DOHH2 (cell line): ENCODE measurements at regions not wholly inside any gene's neighbourhood (a gene's known extent, or its start where the extent isn't known, plus 50 kb on each side); places are given as distances from the start of the nearest gene placed in this dataset.

Experiments
- EZH2phosphoT487 ChIP-seq: fragments of 200-600 bp; sonication (generic); IDR thresholded peaks from 2 replicates; pipeline ENCODE4 v1.6.1; 2017; ENCODE audit warnings: borderline replicate concordance, mild to moderate bottlenecking, antibody characterized with exemption, low read length, moderate library complexity, mixed read lengths
- TF ChIP-seq, protein P1 (sequence below): fragments of 200-600 bp; sonication (generic); IDR thresholded peaks from one replicate; pipeline ENCODE4 v1.5.1; 2014; ENCODE audit warnings: antibody characterized with exemption, mild to moderate bottlenecking, low read depth, low read length; ENCODE audit not compliant: poor library complexity, severe bottlenecking

DNA sequence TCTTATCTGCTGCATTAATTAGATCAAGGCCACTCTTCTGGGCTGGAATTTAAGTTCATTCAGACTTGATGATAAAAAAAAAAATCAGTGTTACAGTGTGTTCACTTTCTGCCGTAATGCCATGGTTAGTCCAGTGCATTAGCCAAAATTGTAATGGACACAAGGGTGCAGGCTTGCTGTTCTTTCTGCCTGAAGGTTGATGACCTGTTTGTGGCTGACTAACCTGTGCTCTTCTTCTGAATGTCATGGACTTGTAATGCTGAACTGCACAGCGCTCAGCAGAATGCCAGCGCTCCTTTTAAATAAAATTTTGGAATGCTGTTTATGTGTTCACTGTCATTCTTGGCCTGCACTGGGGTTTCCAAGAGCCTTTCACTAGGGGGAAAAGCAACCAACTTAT lies 323.2 kb downstream of the ZNF248 start:
- TF ChIP-seq, protein P1, sequence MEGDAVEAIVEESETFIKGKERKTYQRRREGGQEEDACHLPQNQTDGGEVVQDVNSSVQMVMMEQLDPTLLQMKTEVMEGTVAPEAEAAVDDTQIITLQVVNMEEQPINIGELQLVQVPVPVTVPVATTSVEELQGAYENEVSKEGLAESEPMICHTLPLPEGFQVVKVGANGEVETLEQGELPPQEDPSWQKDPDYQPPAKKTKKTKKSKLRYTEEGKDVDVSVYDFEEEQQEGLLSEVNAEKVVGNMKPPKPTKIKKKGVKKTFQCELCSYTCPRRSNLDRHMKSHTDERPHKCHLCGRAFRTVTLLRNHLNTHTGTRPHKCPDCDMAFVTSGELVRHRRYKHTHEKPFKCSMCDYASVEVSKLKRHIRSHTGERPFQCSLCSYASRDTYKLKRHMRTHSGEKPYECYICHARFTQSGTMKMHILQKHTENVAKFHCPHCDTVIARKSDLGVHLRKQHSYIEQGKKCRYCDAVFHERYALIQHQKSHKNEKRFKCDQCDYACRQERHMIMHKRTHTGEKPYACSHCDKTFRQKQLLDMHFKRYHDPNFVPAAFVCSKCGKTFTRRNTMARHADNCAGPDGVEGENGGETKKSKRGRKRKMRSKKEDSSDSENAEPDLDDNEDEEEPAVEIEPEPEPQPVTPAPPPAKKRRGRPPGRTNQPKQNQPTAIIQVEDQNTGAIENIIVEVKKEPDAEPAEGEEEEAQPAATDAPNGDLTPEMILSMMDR = no peak
- no peak for TF ChIP-seq EZH2phosphoT487
